B cell (primary cell): ENCODE measurements at regions not wholly inside any gene's neighbourhood (a gene's known extent, or its start where the extent isn't known, plus 50 kb on each side); places are given as distances from the start of the nearest gene placed in this dataset.

ENCODE experiments used
- CTCF ChIP-seq: fragments of 200-600 bp; IDR thresholded peaks from one replicate; pipeline ENCODE4 v1.8.0; 2022; ENCODE audit warnings: antibody characterized with exemption, mild to moderate bottlenecking
- EZH2 ChIP-seq: IDR thresholded peaks from 2 replicates; pipeline ENCODE4 v1.6.1; 2012; ENCODE audit warnings: borderline replicate concordance, low read depth, mild to moderate bottlenecking, moderate library complexity, low read length; ENCODE audit not compliant: insufficient read depth, poor library complexity, severe bottlenecking

- TF ChIP-seq EZH2 = no peak
- TF ChIP-seq CTCF = no peak
These were observed 368.0 kb upstream of the FAM98A start for GRCh38 chr2:33967103-33967502.
